ENCODE measurements at regions not wholly inside any gene's neighbourhood (a gene's known extent, or its start where the extent isn't known, plus 50 kb on each side); places are given as distances from the start of the nearest gene placed in this dataset.

DNA sequence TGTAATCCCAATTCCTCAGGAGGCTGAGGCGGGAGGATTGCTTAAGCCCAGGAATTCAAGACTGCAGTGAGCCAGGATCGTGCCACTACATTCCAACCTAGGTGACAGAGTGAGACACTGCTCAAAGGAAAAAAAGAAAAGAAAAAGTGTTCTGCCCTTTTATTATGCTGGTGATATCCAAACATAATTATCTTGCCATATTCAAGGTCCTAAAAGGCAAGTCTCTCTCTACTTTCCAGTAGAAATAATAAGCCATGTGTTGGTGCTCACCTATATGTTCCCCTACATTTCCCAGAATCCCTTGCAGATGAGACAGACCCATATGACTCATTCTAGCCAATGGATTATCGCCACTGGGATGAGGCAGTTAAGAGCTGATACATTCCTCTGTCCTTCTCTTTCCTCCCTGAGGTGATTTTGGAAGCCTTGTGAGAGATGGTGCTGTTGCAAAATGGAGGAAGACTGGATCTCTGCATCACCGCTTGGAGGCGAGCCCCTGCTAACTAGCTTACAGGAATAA lies 58.3 kb upstream of the MRI1 start:
- TF ChIP-seq, protein P1, sequence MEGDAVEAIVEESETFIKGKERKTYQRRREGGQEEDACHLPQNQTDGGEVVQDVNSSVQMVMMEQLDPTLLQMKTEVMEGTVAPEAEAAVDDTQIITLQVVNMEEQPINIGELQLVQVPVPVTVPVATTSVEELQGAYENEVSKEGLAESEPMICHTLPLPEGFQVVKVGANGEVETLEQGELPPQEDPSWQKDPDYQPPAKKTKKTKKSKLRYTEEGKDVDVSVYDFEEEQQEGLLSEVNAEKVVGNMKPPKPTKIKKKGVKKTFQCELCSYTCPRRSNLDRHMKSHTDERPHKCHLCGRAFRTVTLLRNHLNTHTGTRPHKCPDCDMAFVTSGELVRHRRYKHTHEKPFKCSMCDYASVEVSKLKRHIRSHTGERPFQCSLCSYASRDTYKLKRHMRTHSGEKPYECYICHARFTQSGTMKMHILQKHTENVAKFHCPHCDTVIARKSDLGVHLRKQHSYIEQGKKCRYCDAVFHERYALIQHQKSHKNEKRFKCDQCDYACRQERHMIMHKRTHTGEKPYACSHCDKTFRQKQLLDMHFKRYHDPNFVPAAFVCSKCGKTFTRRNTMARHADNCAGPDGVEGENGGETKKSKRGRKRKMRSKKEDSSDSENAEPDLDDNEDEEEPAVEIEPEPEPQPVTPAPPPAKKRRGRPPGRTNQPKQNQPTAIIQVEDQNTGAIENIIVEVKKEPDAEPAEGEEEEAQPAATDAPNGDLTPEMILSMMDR (IDR thresholded peaks at IDR 0.05; ENCODE audit: borderline replicate concordance, extremely low read depth, low read length, poor library complexity, severe bottlenecking): no peak
- TF ChIP-seq EZH2 (IDR thresholded peaks at IDR 0.05; ENCODE audit: borderline replicate concordance, low read depth, low read length, severe bottlenecking): no peak
